Adrenal gland (tissue), 9 donors: ENCODE measurements at regions not wholly inside any gene's neighbourhood (a gene's known extent, or its start where the extent isn't known, plus 50 kb on each side); places are given as distances from the start of the nearest gene placed in this dataset.

ENCODE experiments used
- DNase-seq, 7 donors: peaks; one replicate each; pipeline ENCODE4 v3.0.0-alpha.2; 2019 to 2020
- H3K27ac ChIP-seq, 5 donors: fragments of 200-600 bp; sonication (generic) in 4 of 5; 1 replicate in 3 of 5; 2 replicates in 2 of 5; pipeline versions ENCODE4 v1.5.1 to v1.8.0; 2016 to 2020; ENCODE audit warnings: mild to moderate bottlenecking in 1 of 5
- H3K27me3 ChIP-seq: fragments of 200-600 bp; 2 replicates; pipeline ENCODE4 v1.8.0; 2021
- H3K36me3 ChIP-seq, 2 donors: fragments of 200-600 bp; replicated peaks in 1 of 2; 1 replicate in 1 of 2; 2 replicates in 1 of 2; pipeline versions ENCODE4 v1.5.1 to v1.8.0; 2018 to 2022
- H3K4me1 ChIP-seq, 2 donors: fragments of 200-600 bp; replicated peaks in 1 of 2; 1 replicate in 1 of 2; 2 replicates in 1 of 2; pipeline versions ENCODE4 v1.5.1 to v1.8.0; 2018 to 2021
- H3K4me3 ChIP-seq, 4 donors: fragments of 200-600 bp; sonication (generic) in 3 of 4; one replicate each; pipeline ENCODE4 v1.5.1; 2016 to 2018
- H3K9me3 ChIP-seq, 3 donors: fragments of 200-600 bp; sonication (generic) in 1 of 3; replicated peaks in 1 of 3; 1 replicate in 2 of 3; 2 replicates in 1 of 3; pipeline versions ENCODE4 v1.5.1 to v1.8.0; 2016 to 2021
- CTCF ChIP-seq, 6 experiments: fragments of 450-650 bp in 4 of 6; fragments of 200-600 bp in 2 of 6; sonication (generic) in 1 of 6; IDR thresholded peaks; 1 replicate in 5 of 6; 2 replicates in 1 of 6; pipeline versions ENCODE4 v1.5.1 to v1.8.0; 2016 to 2021; ENCODE audit warnings: antibody characterized with exemption in 6 of 6, mild to moderate bottlenecking in 2 of 6, moderate library complexity in 1 of 6
- POLR2A ChIP-seq, 2 donors: fragments of 450-650 bp; IDR thresholded peaks; one replicate each; pipeline ENCODE4 v1.6.1; 2017; ENCODE audit warnings: antibody characterized with exemption in 2 of 2, mild to moderate bottlenecking in 2 of 2, moderate library complexity in 1 of 2
- WGBS, 4 donors: extraction: QIAGEN DNeasy Blood & Tissue Kit in 2 of 4; methylation state at CpG; one replicate each; pipeline versions ENCODE4 v1.1.5 to v1.1.7; 2013 to 2017; 5-methylcytosine and 5-hydroxymethylcytosine counted together
- intact Hi-C, 2 donors: fragments of 100-400 bp; cut with DNase I; formaldehyde crosslinking; loops; one replicate each; pipeline versions ENCODE4 v1.14.1 to v1.15.0; 2022 to 2023
- donor health status: healthy with polysubstance abuse.
- donor health status: Bipolar disorder and iron deficiency.
- donor health status: DM: yes; HTN: yes; CAD: no.
- donor health status: DM: no; HTN: no; CAD: no.
- donor health status: DM: no; HTN: no; CAD: no.

GRCh38 chr3:89971329-89971728 lies 863.9 kb downstream of the EPHA3 start:
- H3K27me3 ChIP-seq: no peaks in the 10 kb centered on the region
- H3K36me3 ChIP-seq: no peaks in the 10 kb centered on the region
- WGBS, 4 donors: 70 to 81% (median 72%) methylated on average over 2 of the region's 2 CpGs
- H3K4me3 ChIP-seq: no peak overlapping the region
- H3K4me1 ChIP-seq: no peaks in the 10 kb centered on the region
- no peaks in the 10 kb centered on the region for H3K9me3 ChIP-seq
- TF ChIP-seq POLR2A (IDR thresholded peaks at IDR 0.05) (no peak), CTCF (IDR thresholded peaks at IDR 0.05) (no peak)
- no peak for DNase-seq
- H3K27ac ChIP-seq: no peak overlapping the region
- intact Hi-C loops: no loop called here

- intact Hi-C loops: no loop called here
- Histone ChIP-seq H3K36me3 (no peaks in the 10 kb centered on the region), H3K9me3 (no peaks in the 10 kb centered on the region), H3K27ac (no peak overlapping the region), H3K27me3 (no peaks in the 10 kb centered on the region), H3K4me1 (no peaks in the 10 kb centered on the region), H3K4me3 (no peak overlapping the region)
- no peak for TF ChIP-seq CTCF (IDR thresholded peaks at IDR 0.05)
- no peak for TF ChIP-seq POLR2A (IDR thresholded peaks at IDR 0.05)
- 67 to 88% (median 72%) methylated on average over 2 of the region's 2 CpGs for WGBS, 4 donors
- no peak for DNase-seq
Measured at GRCh38 chr3:89973156-89973555, 865.7 kb downstream of the EPHA3 start.

GRCh38 chr3:89974903-89975519 lies 867.6 kb downstream of the EPHA3 start:
- Histone ChIP-seq H3K4me3 (no peak overlapping the region), H3K36me3 (no peaks in the 10 kb centered on the region), H3K27ac (no peak overlapping the region), H3K9me3 (no peaks in the 10 kb centered on the region), H3K27me3 (no peaks in the 10 kb centered on the region), H3K4me1 (no peaks in the 10 kb centered on the region)
- intact Hi-C loops: no loop called here
- TF ChIP-seq CTCF (IDR thresholded peaks at IDR 0.05) (no peak), POLR2A (IDR thresholded peaks at IDR 0.05) (no peak)
- DNase-seq: no peak
- 76 to 86% (median 79%) methylated on average over 5 of the region's 5 CpGs for WGBS, 4 donors

- Histone ChIP-seq H3K4me3 (no peak overlapping the region), H3K27ac (no peak overlapping the region), H3K9me3 (no peaks in the 10 kb centered on the region), H3K4me1 (no peaks in the 10 kb centered on the region), H3K36me3 (no peaks in the 10 kb centered on the region), H3K27me3 (no peaks in the 10 kb centered on the region)
- no peak for DNase-seq
- TF ChIP-seq POLR2A (IDR thresholded peaks at IDR 0.05) (no peak), CTCF (IDR thresholded peaks at IDR 0.05) (no peak)
- intact Hi-C loops: no loop called here
- WGBS, 4 donors: 71 to 85% (median 79%) methylated on average over 2 of the region's 2 CpGs
Measured at GRCh38 chr3:89983449-89983848, 876.0 kb downstream of the EPHA3 start.
